HepG2 (cell line): ENCODE measurements at regions not wholly inside any gene's neighbourhood (a gene's known extent, or its start where the extent isn't known, plus 50 kb on each side); places are given as distances from the start of the nearest gene placed in this dataset.

Experiments used
- ATF5 ChIP-seq: sonication (generic); formaldehyde crosslinking; IDR thresholded peaks from 2 replicates; pipeline ENCODE4 v1.4.0; 2020; ENCODE audit warnings: mild to moderate bottlenecking, low read depth, missing genetic modification reagents
- BHLHE40 ChIP-seq: IDR thresholded peaks from 2 replicates; pipeline ENCODE4 v1.6.1; 2011; ENCODE audit warnings: low read length, improper control_type of control experiment
- CENPT ChIP-seq: sonication (generic); formaldehyde crosslinking; IDR thresholded peaks from 2 replicates; pipeline ENCODE4 v1.8.0; 2022; ENCODE audit warnings: low read depth, mild to moderate bottlenecking, moderate library complexity, missing genetic modification reagents
- FOXA1 ChIP-seq, 2 experiments: fragments of 450-650 bp in 1 of 2; sonication (generic) in 1 of 2; formaldehyde crosslinking in 1 of 2; IDR thresholded peaks; 2 replicates each; pipeline versions ENCODE4 v1.4.0 to v1.6.1; 2016 to 2020; ENCODE audit warnings: missing genetic modification reagents in 1 of 2
- FOXP4 ChIP-seq: sonication (generic); formaldehyde crosslinking; IDR thresholded peaks from 2 replicates; pipeline ENCODE4 v1.4.0; 2020; ENCODE audit warnings: missing genetic modification reagents
- GATAD1 ChIP-seq: IDR thresholded peaks from 2 replicates; pipeline ENCODE4 v1.6.1; 2016; ENCODE audit warnings: missing genetic modification reagents, missing compliant biosample characterization
- HIC2 ChIP-seq: sonication (generic); formaldehyde crosslinking; IDR thresholded peaks from 2 replicates; pipeline ENCODE4 v1.9.0; 2022; ENCODE audit warnings: low read depth, missing genetic modification reagents
- MAFG ChIP-seq: sonication (generic); formaldehyde crosslinking; IDR thresholded peaks from 2 replicates; pipeline ENCODE4 v1.5.1; 2020; ENCODE audit warnings: mild to moderate bottlenecking, missing genetic modification reagents
- MTF1 ChIP-seq: sonication (generic); formaldehyde crosslinking; IDR thresholded peaks from 2 replicates; pipeline ENCODE4 v1.5.0; 2020; ENCODE audit warnings: missing genetic modification reagents
- MTF2 ChIP-seq: sonication (generic); formaldehyde crosslinking; IDR thresholded peaks from 2 replicates; pipeline ENCODE4 v1.5.0; 2020; ENCODE audit warnings: missing genetic modification reagents, borderline replicate concordance
- NFKBIZ ChIP-seq: IDR thresholded peaks from 2 replicates; pipeline ENCODE4 v1.6.1; 2018; ENCODE audit warnings: missing genetic modification reagents, missing compliant biosample characterization
- NONO ChIP-seq, 2 experiments: fragments of 450-650 bp in 1 of 2; sonication (generic) in 1 of 2; formaldehyde crosslinking in 1 of 2; IDR thresholded peaks in 1 of 2; conservative IDR thresholded peaks in 1 of 2; 2 replicates each; pipeline versions ENCODE4 v1.6.1 to v1.8.0; 2017 to 2022; ENCODE audit warnings: mild to moderate bottlenecking in 1 of 2, missing genetic modification reagents in 1 of 2, moderate library complexity in 1 of 2
- PAXIP1 ChIP-seq: sonication (generic); formaldehyde crosslinking; conservative IDR thresholded peaks from 2 replicates; pipeline ENCODE4 v1.4.0; 2020; ENCODE audit warnings: mild to moderate bottlenecking, missing genetic modification reagents, moderate library complexity
- PRDM10 ChIP-seq: sonication (generic); formaldehyde crosslinking; IDR thresholded peaks from 2 replicates; pipeline ENCODE4 v1.4.0; 2020; ENCODE audit warnings: low read depth, missing genetic modification reagents
- PTBP1 ChIP-seq: fragments of 200-400 bp; formaldehyde crosslinking; IDR thresholded peaks from 2 replicates; pipeline ENCODE4 v1.6.1; 2018; ENCODE audit warnings: low read length, low read depth; ENCODE audit not compliant: poor library complexity, severe bottlenecking
- REL ChIP-seq: sonication (generic); formaldehyde crosslinking; conservative IDR thresholded peaks from 2 replicates; pipeline ENCODE4 v1.8.0; 2022; ENCODE audit warnings: mild to moderate bottlenecking, missing genetic modification reagents, moderate library complexity
- RFXAP ChIP-seq: sonication (generic); formaldehyde crosslinking; IDR thresholded peaks from 2 replicates; pipeline ENCODE4 v1.4.0; 2020; ENCODE audit warnings: missing genetic modification reagents, borderline replicate concordance
- TARDBP ChIP-seq: sonication (generic); formaldehyde crosslinking; IDR thresholded peaks from 2 replicates; pipeline ENCODE4 v1.8.0; 2022; ENCODE audit warnings: mild to moderate bottlenecking, missing genetic modification reagents
- ZNF317 ChIP-seq: sonication (generic); formaldehyde crosslinking; IDR thresholded peaks from 2 replicates; pipeline ENCODE4 v1.5.0; 2020; ENCODE audit warnings: mild to moderate bottlenecking, missing genetic modification reagents

- TF ChIP-seq MTF2 (CRISPR knock-in tag) (no peak), GATAD1 (CRISPR knock-in tag) (no peak), PTBP1 (no peak), FOXP4 (CRISPR knock-in tag) (peak; percentile 77), REL (CRISPR knock-in tag) (no peak), ATF5 (no peak), ZNF317 (CRISPR knock-in tag) (no peak), FOXA1 (IDR thresholded peaks at IDR 0.05) (no peak), FOXA1 (CRISPR knock-in tag; IDR thresholded peaks at IDR 0.05) (peak; percentile 67), MAFG (CRISPR knock-in tag) (no peak), NFKBIZ (CRISPR knock-in tag) (no peak), HIC2 (CRISPR knock-in tag) (no peak), PAXIP1 (CRISPR knock-in tag) (peak; percentile 81), RFXAP (no peak), PRDM10 (CRISPR knock-in tag) (no peak), MTF1 (CRISPR knock-in tag) (no peak), TARDBP (CRISPR knock-in tag) (no peak), NONO (IDR thresholded peaks at IDR 0.05) (no peak), NONO (CRISPR knock-in tag; conservative IDR thresholded peaks at IDR 0.05) (no peak), BHLHE40 (no peak), CENPT (CRISPR knock-in tag) (no peak)
These were observed 663.3 kb upstream of the CHAC2 start (continued) for GRCh38 chr2:53104263-53104662.
